ENCODE measurements at regions not wholly inside any gene's neighbourhood (a gene's known extent, or its start where the extent isn't known, plus 50 kb on each side); places are given as distances from the start of the nearest gene placed in this dataset.

GRCh38 chr3:86826292-86826691 lies 164.7 kb downstream of the VGLL3 start:
- Histone ChIP-seq H3K4me1 (ENCODE audit: control insufficient read depth in 4 of 4, insufficient read depth in 4 of 4, low read length in 3 of 4) (no peaks in the 10 kb centered on the region), H3K27ac (ENCODE audit: low read depth in 1 of 2, low read length in 2 of 2) (no peak overlapping the region), H3K4me3 (ENCODE audit: low read depth in 1 of 3, low read length in 3 of 3) (no peak overlapping the region), H3K9me3 (ENCODE audit: control insufficient read depth in 4 of 4, low read length in 3 of 4) (no peaks in the 10 kb centered on the region), H3K9ac (ENCODE audit: low read depth in 1 of 2, low read length in 2 of 2) (no peak overlapping the region), H3K36me3 (ENCODE audit: control insufficient read depth in 4 of 4, insufficient read depth in 3 of 4, low read depth in 1 of 4, low read length in 3 of 4) (no peaks in the 10 kb centered on the region), H3K27me3 (ENCODE audit: control insufficient read depth in 4 of 4, insufficient read depth in 4 of 4, low read length in 3 of 4) (no peaks in the 10 kb centered on the region)
- TF ChIP-seq TAF1 (conservative IDR thresholded peaks at IDR 0.05) (no peak), EGR1 (IDR thresholded peaks at IDR 0.05; ENCODE audit: low read depth in 2 of 2) (no peak), MAX (IDR thresholded peaks at IDR 0.05) (no peak), RAD21 (IDR thresholded peaks at IDR 0.05) (no peak), HNF4A (conservative IDR thresholded peaks at IDR 0.05) (no peak), FOXA1 (IDR thresholded peaks at IDR 0.05) (no peak), FOXA2 (IDR thresholded peaks at IDR 0.05) (no peak), REST (IDR thresholded peaks at IDR 0.05) (no peak), YY1 (IDR thresholded peaks at IDR 0.05) (no peak), RXRA (IDR thresholded peaks at IDR 0.05) (no peak)
- no peak for DNase-seq (ENCODE audit: low spot score)
- WGBS, result 92% methylated on average over 4 of the region's 4 CpGs

GRCh38 chr3:86815880-86816279 lies 175.1 kb downstream of the VGLL3 start:
- H3K27me3 ChIP-seq (ENCODE audit: control insufficient read depth in 4 of 4, insufficient read depth in 4 of 4, low read length in 3 of 4), result no peaks in the 10 kb centered on the region
- no peaks in the 10 kb centered on the region for H3K36me3 ChIP-seq (ENCODE audit: control insufficient read depth in 4 of 4, insufficient read depth in 3 of 4, low read depth in 1 of 4, low read length in 3 of 4)
- TF ChIP-seq HNF4G (IDR thresholded peaks at IDR 0.05), result no peak
- TF ChIP-seq RXRA (IDR thresholded peaks at IDR 0.05), result no peak
- TF ChIP-seq GABPA (IDR thresholded peaks at IDR 0.05 in 1 of 2, conservative IDR thresholded peaks at IDR 0.05 in 1 of 2), result no peak
- no peak for TF ChIP-seq RAD21 (IDR thresholded peaks at IDR 0.05)
- no peak for TF ChIP-seq ZBTB33 (IDR thresholded peaks at IDR 0.05)
- TF ChIP-seq TAF1 (conservative IDR thresholded peaks at IDR 0.05), result no peak
- no peak for TF ChIP-seq FOXA2 (IDR thresholded peaks at IDR 0.05)
- TF ChIP-seq NR2F2 (IDR thresholded peaks at IDR 0.05), result no peak
- TF ChIP-seq EGR1 (IDR thresholded peaks at IDR 0.05; ENCODE audit: low read depth in 2 of 2), result no peak
- no peak for TF ChIP-seq ATF3 (IDR thresholded peaks at IDR 0.05)
- TF ChIP-seq FOXA1 (IDR thresholded peaks at IDR 0.05), result no peak
- no peak overlapping the region for H3K4me3 ChIP-seq (ENCODE audit: low read depth in 1 of 3, low read length in 3 of 3)
- no peak overlapping the region for H3K9ac ChIP-seq (ENCODE audit: low read depth in 1 of 2, low read length in 2 of 2)
- H3K9me3 ChIP-seq (ENCODE audit: control insufficient read depth in 4 of 4, low read length in 3 of 4), result no peaks in the 10 kb centered on the region
- no peaks in the 10 kb centered on the region for H3K4me1 ChIP-seq (ENCODE audit: control insufficient read depth in 4 of 4, insufficient read depth in 4 of 4, low read length in 3 of 4)
- no peak for DNase-seq (ENCODE audit: low spot score)
- no peak overlapping the region for H3K27ac ChIP-seq (ENCODE audit: low read depth in 1 of 2, low read length in 2 of 2)
